ENCODE measurements at regions not wholly inside any gene's neighbourhood (a gene's known extent, or its start where the extent isn't known, plus 50 kb on each side); places are given as distances from the start of the nearest gene placed in this dataset.

- no peak for TF ChIP-seq ZNF274 (IDR thresholded peaks at IDR 0.05; ENCODE audit: low read depth, low read length)
- no peak for TF ChIP-seq YY1 (IDR thresholded peaks at IDR 0.05; ENCODE audit: insufficient read depth, insufficient read length)
Measured at GRCh38 chr6:94862112-94862511, 715.2 kb upstream of the MANEA start.

Data from NT2/D1 (cell line).